ENCODE measurements at regions not wholly inside any gene's neighbourhood (a gene's known extent, or its start where the extent isn't known, plus 50 kb on each side); places are given as distances from the start of the nearest gene placed in this dataset.

DNA sequence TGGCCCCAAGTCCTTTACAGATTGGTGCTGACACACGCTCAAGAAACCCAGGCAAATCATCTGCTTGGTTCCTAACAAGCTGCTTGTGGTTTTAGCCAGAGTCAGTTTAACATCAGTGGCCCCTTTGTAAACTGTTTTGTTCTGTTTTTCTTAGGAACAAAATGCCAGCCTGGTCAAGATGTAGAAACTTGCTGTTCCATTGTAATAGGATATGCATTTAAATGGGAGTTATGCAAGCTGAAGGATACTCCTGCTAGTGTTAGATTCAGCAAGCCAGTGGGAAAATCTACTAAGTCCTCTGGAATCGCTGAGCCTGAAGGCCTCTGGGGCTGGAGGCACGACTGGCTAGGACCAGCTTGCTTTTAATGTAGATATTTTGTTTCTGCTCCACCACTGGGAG, 391.1 kb downstream of the TLE4 start:
- TF ChIP-seq EZH2phosphoT487 (IDR thresholded peaks at IDR 0.05; ENCODE audit: low read length) (no peak), CTCF (IDR thresholded peaks at IDR 0.05; ENCODE audit: low read length) (no peak), EZH2 (optimal IDR thresholded peaks at IDR 0.05; ENCODE audit: low read depth, low read length) (no peak)
